IMR-90 (cell line): ENCODE measurements at regions not wholly inside any gene's neighbourhood (a gene's known extent, or its start where the extent isn't known, plus 50 kb on each side); places are given as distances from the start of the nearest gene placed in this dataset.

Source experiments
- ATAC-seq: fragments of 200-7000 bp; cut with Tn5 transposase; 2 replicates; pipeline ENCODE4 v1.9.1; 2020; ENCODE audit warnings: low read depth, mild to moderate bottlenecking, moderate library complexity
- BruUV-seq: library from RNA; stranded (reverse); fragments of 400-500 nt; replicated peaks from 2 replicates; lab custom pipeline; 2021; lab: Mats Ljungman, UMichigan
- CTCF ChIA-PET: fragments of 300-600 bp; formaldehyde crosslinking; extraction: SDS; loops from one replicate; lab custom pipeline; 2021; ENCODE audit warnings: antibody characterized with exemption; lab: Yijun Ruan, JAX
- POLR2A ChIA-PET: fragments of 300-600 bp; sonication (Branson Sonifier 250); formaldehyde crosslinking; loops from one replicate; lab custom pipeline; 2022; ENCODE audit warnings: antibody characterized with exemption; ENCODE audit not compliant: unreplicated experiment; lab: Charles Lee
- DNase-seq: peaks from one replicate; pipeline ENCODE4 v3.0.0; 2013
- H2AFZ ChIP-seq: replicated peaks from 2 replicates; pipeline ENCODE3; 2013; ENCODE audit warnings: low read length, mild to moderate bottlenecking; ENCODE audit not compliant: poor library complexity
- H2AK5ac ChIP-seq: 2 replicates; pipeline ENCODE4 v1.6.1; 2013; ENCODE audit warnings: low read depth, low read length, inconsistent platforms
- H2AK9ac ChIP-seq: replicated peaks from 2 replicates; pipeline ENCODE3; 2013; ENCODE audit warnings: mild to moderate bottlenecking, low read depth, low read length, moderate library complexity; ENCODE audit not compliant: poor library complexity
- H2BK120ac ChIP-seq: 2 replicates; pipeline ENCODE4 v1.6.1; 2013; ENCODE audit warnings: low read depth, low read length, inconsistent platforms
- H2BK15ac ChIP-seq: 3 replicates; pipeline ENCODE4 v1.6.1; 2013; ENCODE audit warnings: low read depth, low read length, inconsistent platforms
- H2BK20ac ChIP-seq: 2 replicates; pipeline ENCODE4 v1.6.1; 2013; ENCODE audit warnings: low read depth, mild to moderate bottlenecking, inconsistent platforms, low read length, moderate library complexity
- H2BK5ac ChIP-seq: 2 replicates; pipeline ENCODE4 v1.6.1; 2013; ENCODE audit warnings: mild to moderate bottlenecking, low read depth, low read length, inconsistent platforms; ENCODE audit not compliant: poor library complexity, severe bottlenecking
- H3K14ac ChIP-seq: replicated peaks from 2 replicates; pipeline ENCODE4 v1.6.1; 2013; ENCODE audit warnings: low read depth, low read length, inconsistent platforms
- H3K18ac ChIP-seq: 2 replicates; pipeline ENCODE4 v1.6.1; 2013; ENCODE audit warnings: low read depth, low read length, control low read depth
- H3K23ac ChIP-seq: 2 replicates; pipeline ENCODE4 v1.6.1; 2013; ENCODE audit warnings: low read depth, low read length, inconsistent platforms
- H3K27ac ChIP-seq: 2 replicates; pipeline ENCODE4 v1.5.1; 2013; ENCODE audit warnings: mild to moderate bottlenecking, control low read depth, low read length; ENCODE audit not compliant: insufficient read depth
- H3K27me3 ChIP-seq: 2 replicates; pipeline ENCODE4 v1.6.1; 2013; ENCODE audit warnings: low read length; ENCODE audit not compliant: control insufficient read depth, insufficient read depth
- H3K36me3 ChIP-seq: 2 replicates; pipeline ENCODE4 v1.6.1; 2013; ENCODE audit warnings: low read length, mixed read lengths; ENCODE audit not compliant: control insufficient read depth, insufficient read depth
- H3K4ac ChIP-seq: 2 replicates; pipeline ENCODE4 v1.6.1; 2013; ENCODE audit warnings: low read depth, low read length, inconsistent platforms
- H3K4me1 ChIP-seq: 2 replicates; pipeline ENCODE4 v1.6.1; 2013; ENCODE audit warnings: low read length, mixed read lengths; ENCODE audit not compliant: control insufficient read depth, insufficient read depth
- H3K4me2 ChIP-seq: 2 replicates; pipeline ENCODE4 v1.6.1; 2013; ENCODE audit warnings: low read depth, mild to moderate bottlenecking, control low read depth, low read length, moderate library complexity
- H3K4me3 ChIP-seq: 2 replicates; pipeline ENCODE4 v1.5.1; 2013; ENCODE audit warnings: low read depth, mild to moderate bottlenecking, control low read depth, low read length, moderate library complexity; ENCODE audit not compliant: insufficient read depth
- H3K56ac ChIP-seq: 2 replicates; pipeline ENCODE4 v1.6.1; 2013; ENCODE audit warnings: low read length, inconsistent platforms; ENCODE audit not compliant: insufficient read depth; ENCODE audit errors: extremely low read depth
- H3K79me1 ChIP-seq, 2 experiments: 2 replicates each; pipeline ENCODE4 v1.6.1; 2013; ENCODE audit warnings: low read length in 2 of 2, inconsistent platforms in 1 of 2, low read depth in 1 of 2
- H3K9ac ChIP-seq: 2 replicates; pipeline ENCODE4 v1.6.1; 2013; ENCODE audit warnings: low read depth, low read length, control low read depth
- H3K9me1 ChIP-seq: 2 replicates; pipeline ENCODE4 v1.6.1; 2013; ENCODE audit warnings: low read length, inconsistent platforms; ENCODE audit not compliant: insufficient read depth
- H3K9me3 ChIP-seq: 2 replicates; pipeline ENCODE4 v1.6.1; 2013; ENCODE audit warnings: low read length; ENCODE audit not compliant: control insufficient read depth, insufficient read depth
- H4K20me1 ChIP-seq: 2 replicates; pipeline ENCODE4 v1.6.1; 2013; ENCODE audit warnings: low read length, inconsistent platforms; ENCODE audit not compliant: insufficient read depth
- H4K5ac ChIP-seq: 2 replicates; pipeline ENCODE4 v1.6.1; 2013; ENCODE audit warnings: mild to moderate bottlenecking, low read depth, low read length, control low read depth
- H4K8ac ChIP-seq, 2 experiments: 2 replicates each; pipeline ENCODE4 v1.6.1; 2013; ENCODE audit warnings: low read depth in 2 of 2, low read length in 2 of 2, control low read depth in 1 of 2, inconsistent platforms in 1 of 2
- H4K91ac ChIP-seq: 2 replicates; pipeline ENCODE4 v1.6.1; 2013; ENCODE audit warnings: low read depth, low read length, inconsistent platforms; ENCODE audit not compliant: insufficient read depth
- FOS ChIP-seq: fragments of 150-350 bp; IDR thresholded peaks from 2 replicates; pipeline ENCODE4 v1.6.1; 2016; ENCODE audit warnings: low read depth, low read length
- MAFK ChIP-seq: IDR thresholded peaks from 2 replicates; pipeline ENCODE4 v1.6.1; 2012; ENCODE audit warnings: low read depth, low read length, improper control_type of control experiment
- POLR2A ChIP-seq: IDR thresholded peaks from 2 replicates; pipeline ENCODE4 v1.6.1; 2012; ENCODE audit warnings: mild to moderate bottlenecking, low read depth, low read length
- WGBS, 2 experiments: methylation state at CpG; one replicate each; pipeline versions ENCODE4 v1.1.5 to v1.1.7; 2013; ENCODE audit warnings: missing lambda C conversion rate in 2 of 2; ENCODE audit not compliant: insufficient read length in 1 of 2; ENCODE audit errors: extremely low coverage in 2 of 2; 5-methylcytosine and 5-hydroxymethylcytosine counted together
- dilution Hi-C: fragments of 300-500 bp; cut with HindIII; formaldehyde crosslinking; loops from one replicate; pipeline ENCODE4 v1.14.3; 2018; ENCODE audit warnings: low sequenced_read_pairs; ENCODE audit not compliant: unreplicated experiment
- in situ Hi-C: fragments of 300-500 bp; cut with MboI; formaldehyde crosslinking; loops from 3 replicates; pipeline ENCODE4 v1.14.3; 2019; ENCODE audit warnings: low sequenced_read_pairs, inconsistent platforms, mixed read lengths
- intact Hi-C: fragments of 100-400 bp; cut with micrococcal nuclease; formaldehyde crosslinking; loops from 2 replicates; pipeline ENCODE4 v1.10.0; 2022

DNA sequence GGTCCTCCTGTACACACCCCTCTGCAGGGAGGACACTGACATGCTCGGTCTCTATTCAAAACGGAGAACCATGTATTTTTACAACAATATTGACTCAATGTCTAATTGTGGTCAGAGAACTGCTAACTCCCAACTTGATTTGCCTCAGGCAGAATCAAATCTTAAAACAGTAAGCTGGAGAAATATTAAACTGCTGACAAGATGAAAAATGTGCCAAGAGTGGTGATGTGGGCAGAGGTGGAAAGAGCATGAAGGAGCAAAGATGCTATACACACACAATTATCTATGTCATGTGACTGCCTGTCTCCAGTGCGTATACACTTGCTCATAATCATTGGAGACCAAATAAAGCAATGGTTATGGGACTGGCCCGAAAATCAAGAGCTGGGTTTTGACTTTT is 556.1 kb upstream of the ZNF608 start:
- H3K4ac ChIP-seq = no peak overlapping the region
- H3K14ac ChIP-seq = no peak overlapping the region
- no peak overlapping the region for H3K18ac ChIP-seq
- H3K9me3 ChIP-seq = peaks cover 2% of the 10 kb centered on the region; the same call in 1 of the 2 replicates
- DNase-seq = no peak
- H4K20me1 ChIP-seq = no peaks in the 10 kb centered on the region
- no peaks in the 10 kb centered on the region for H3K9me1 ChIP-seq
- BruUV-seq = no TSS peak
- no peak for ATAC-seq
- no peak overlapping the region for H3K23ac ChIP-seq
- no peak overlapping the region for H3K4me2 ChIP-seq
- no peak overlapping the region for H2AK5ac ChIP-seq
- H4K8ac ChIP-seq = no peak overlapping the region
- H3K9ac ChIP-seq = no peak overlapping the region
- H3K4me3 ChIP-seq = no peak overlapping the region
- H2AK9ac ChIP-seq = no peak overlapping the region
- no peaks in the 10 kb centered on the region for H3K27me3 ChIP-seq
- H2BK120ac ChIP-seq = no peak overlapping the region
- H3K4me1 ChIP-seq = 0 out of 2 replicates have a peak, but pooled peaks cover 1% of the 10 kb centered on the region
- no peak overlapping the region for H3K56ac ChIP-seq
- H3K36me3 ChIP-seq = no peaks in the 10 kb centered on the region
- H4K5ac ChIP-seq = no peak overlapping the region
- in situ Hi-C loops (no loop called here), dilution Hi-C loops (no loop called here), intact Hi-C loops (no loop called here)
- no peaks in the 10 kb centered on the region for H3K79me1 ChIP-seq
- ChIA-PET CTCF (no interaction called here), POLR2A (no interaction called here)
- no peak overlapping the region for H2BK15ac ChIP-seq
- no peak overlapping the region for H2AFZ ChIP-seq
- no peak for TF ChIP-seq FOS
- peak; percentile 64 for TF ChIP-seq MAFK
- TF ChIP-seq POLR2A = no peak
- H4K91ac ChIP-seq = no peak overlapping the region
- H2BK20ac ChIP-seq = no peak overlapping the region
- H3K27ac ChIP-seq = no peak overlapping the region
- no peak overlapping the region for H2BK5ac ChIP-seq
- WGBS, 2 experiments = no CpG with 5 or more reads among the region's 4 CpGs
